ENCODE measurements at regions not wholly inside any gene's neighbourhood (a gene's known extent, or its start where the extent isn't known, plus 50 kb on each side); places are given as distances from the start of the nearest gene placed in this dataset.

DNA sequence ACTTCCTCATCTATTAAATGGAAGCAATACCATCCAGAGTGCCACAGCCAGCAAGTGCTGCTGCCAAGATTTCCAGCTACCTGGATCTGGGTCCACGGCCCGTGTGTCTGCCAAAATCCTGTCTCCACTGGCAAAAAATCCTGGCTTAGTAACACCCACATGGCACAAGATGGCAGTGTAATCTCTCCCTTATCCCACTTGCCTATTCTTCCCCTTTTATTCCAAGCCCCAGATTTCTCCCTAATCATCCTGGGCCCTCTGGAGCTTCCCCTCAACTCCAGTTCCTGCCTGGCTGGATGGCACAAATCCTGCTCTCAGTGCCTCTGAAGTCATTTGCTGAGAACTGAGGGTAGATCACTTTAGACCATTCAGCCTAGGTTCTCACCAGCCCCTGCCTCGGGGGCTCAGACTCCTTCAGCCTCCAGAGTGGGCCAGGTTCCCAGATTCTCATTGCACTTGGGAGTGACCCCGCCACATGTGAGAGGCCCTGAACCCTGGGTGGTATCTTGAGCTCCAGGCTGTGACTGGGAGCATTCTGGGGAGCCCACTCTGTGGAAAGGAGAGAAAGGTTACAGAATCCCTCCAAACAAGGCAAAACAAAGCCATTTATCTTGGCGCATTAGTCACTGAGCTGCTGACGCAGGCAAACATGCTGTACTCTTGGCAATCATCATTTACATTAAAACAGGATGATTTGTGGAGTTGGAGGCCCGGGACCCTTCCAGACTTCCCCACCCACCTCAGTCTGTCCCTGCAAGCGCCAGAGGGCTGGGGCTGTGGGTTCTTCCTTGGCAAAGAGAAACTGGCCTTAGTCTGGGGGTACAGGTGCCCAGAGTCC is 325.8 kb downstream of the DYSF start:
- Histone ChIP-seq H3K4me3 (no peak overlapping the region), H3K4me1 (no peaks in the 10 kb centered on the region), H3K27me3 (no peaks in the 10 kb centered on the region), H3K36me3 (no peaks in the 10 kb centered on the region), H3K9me3 (no peaks in the 10 kb centered on the region), H3K27ac (no peak overlapping the region)
- TF ChIP-seq POLR2A (IDR thresholded peaks at IDR 0.05): no peak
- TF ChIP-seq, protein P1, sequence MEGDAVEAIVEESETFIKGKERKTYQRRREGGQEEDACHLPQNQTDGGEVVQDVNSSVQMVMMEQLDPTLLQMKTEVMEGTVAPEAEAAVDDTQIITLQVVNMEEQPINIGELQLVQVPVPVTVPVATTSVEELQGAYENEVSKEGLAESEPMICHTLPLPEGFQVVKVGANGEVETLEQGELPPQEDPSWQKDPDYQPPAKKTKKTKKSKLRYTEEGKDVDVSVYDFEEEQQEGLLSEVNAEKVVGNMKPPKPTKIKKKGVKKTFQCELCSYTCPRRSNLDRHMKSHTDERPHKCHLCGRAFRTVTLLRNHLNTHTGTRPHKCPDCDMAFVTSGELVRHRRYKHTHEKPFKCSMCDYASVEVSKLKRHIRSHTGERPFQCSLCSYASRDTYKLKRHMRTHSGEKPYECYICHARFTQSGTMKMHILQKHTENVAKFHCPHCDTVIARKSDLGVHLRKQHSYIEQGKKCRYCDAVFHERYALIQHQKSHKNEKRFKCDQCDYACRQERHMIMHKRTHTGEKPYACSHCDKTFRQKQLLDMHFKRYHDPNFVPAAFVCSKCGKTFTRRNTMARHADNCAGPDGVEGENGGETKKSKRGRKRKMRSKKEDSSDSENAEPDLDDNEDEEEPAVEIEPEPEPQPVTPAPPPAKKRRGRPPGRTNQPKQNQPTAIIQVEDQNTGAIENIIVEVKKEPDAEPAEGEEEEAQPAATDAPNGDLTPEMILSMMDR (IDR thresholded peaks at IDR 0.05): no peak
- DNase-seq: peak in 1 of 3 donors; percentile 24

DNA sequence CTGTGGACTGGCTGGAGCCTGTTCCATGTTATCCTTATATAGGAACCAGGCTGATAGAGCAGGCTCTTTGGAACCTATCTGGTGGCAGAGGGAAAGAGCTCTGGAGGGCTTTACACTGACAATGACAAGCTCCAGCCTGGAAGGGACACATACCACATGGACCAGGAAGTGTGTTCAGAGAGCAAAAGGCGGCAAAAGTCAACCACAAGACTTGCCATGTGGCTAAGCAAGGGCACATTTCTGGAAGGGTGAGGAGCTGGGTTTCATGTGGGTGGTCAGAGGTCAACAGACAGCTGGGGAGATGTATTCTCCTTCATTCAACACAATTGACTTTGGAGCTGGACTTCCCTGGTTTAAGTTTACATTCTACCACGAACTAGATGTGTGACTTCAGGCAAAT is 325.2 kb downstream of the DYSF start:
- TF ChIP-seq, protein P1 (IDR thresholded peaks at IDR 0.05): no peak
- TF ChIP-seq POLR2A (IDR thresholded peaks at IDR 0.05): no peak
- Histone ChIP-seq H3K36me3 (no peaks in the 10 kb centered on the region), H3K27me3 (no peaks in the 10 kb centered on the region), H3K4me3 (no peak overlapping the region), H3K27ac (no peak overlapping the region), H3K9me3 (no peaks in the 10 kb centered on the region), H3K4me1 (no peaks in the 10 kb centered on the region)
- no peak for DNase-seq

DNA sequence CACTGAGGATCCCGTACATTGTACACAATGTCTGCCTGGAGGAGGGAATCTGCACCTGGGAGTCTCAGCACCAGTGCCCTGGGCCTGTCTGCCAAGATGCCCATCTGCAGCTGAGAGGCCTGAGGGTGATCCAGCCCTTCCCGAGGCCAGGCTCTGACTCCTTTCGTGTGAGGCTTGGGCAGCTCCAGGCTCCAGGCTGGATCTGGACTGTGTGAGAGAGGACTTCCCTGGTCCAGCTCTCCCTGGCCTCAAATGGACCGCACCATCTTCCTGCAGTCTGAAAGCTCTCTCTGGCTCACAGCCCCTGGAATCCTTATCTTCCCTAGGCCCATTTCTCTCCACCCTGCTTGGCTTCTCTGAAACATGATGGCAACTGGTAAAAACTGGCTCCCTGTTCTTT is 324.6 kb downstream of the DYSF start:
- H3K4me1 ChIP-seq: no peaks in the 10 kb centered on the region
- H3K9me3 ChIP-seq: no peaks in the 10 kb centered on the region
- TF ChIP-seq, protein P1 (IDR thresholded peaks at IDR 0.05): no peak
- no peak for TF ChIP-seq POLR2A (IDR thresholded peaks at IDR 0.05)
- no peaks in the 10 kb centered on the region for H3K36me3 ChIP-seq
- H3K27ac ChIP-seq: no peak overlapping the region
- DNase-seq: peak in 1 of 3 donors; percentile 30
- H3K27me3 ChIP-seq: no peaks in the 10 kb centered on the region
- H3K4me3 ChIP-seq: no peak overlapping the region

DNA sequence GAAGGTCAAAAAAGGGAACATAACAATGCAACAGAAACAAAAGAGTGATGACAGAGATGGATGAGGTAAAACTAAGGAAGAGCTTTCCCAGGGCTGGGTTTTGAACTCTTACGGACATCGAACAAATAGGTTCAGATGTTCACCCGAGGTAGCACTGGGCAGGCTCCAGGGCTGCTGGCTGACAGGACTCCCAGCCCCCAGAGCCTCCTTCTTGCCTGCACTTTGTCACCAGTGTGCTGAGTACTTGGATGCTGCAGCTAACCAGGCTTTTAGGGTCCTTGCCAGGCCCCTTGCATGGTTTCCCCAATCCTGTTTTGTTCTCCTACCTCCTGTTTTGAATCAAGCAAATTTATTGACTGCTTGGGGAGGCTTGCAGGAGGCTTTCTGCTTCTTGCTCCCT is 322.9 kb downstream of the DYSF start:
- DNase-seq: no peak
- no peaks in the 10 kb centered on the region for H3K4me1 ChIP-seq

DNA sequence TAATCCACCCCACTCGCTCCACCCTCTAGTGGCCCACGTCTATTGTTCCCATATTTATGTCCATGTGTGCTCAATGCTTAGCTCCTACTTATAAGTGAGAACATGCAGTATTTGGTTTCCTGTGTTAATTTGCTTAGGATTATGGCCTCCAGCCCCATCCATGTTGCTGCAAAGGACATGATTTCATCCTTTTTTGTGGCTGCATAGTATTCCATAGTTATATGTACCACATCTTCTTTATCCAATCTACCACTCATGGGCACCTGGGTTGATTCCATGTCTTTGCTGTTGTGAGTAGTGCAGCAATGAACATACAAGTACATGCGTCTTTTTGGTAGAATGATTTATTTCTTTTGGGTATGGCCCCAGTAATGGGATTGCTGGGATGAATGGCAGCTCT is 319.9 kb downstream of the DYSF start:
- Histone ChIP-seq H3K4me1 (no peaks in the 10 kb centered on the region), H3K27me3 (no peaks in the 10 kb centered on the region), H3K9me3 (no peaks in the 10 kb centered on the region), H3K27ac (no peak overlapping the region), H3K36me3 (no peaks in the 10 kb centered on the region), H3K4me3 (no peak overlapping the region)
- TF ChIP-seq, protein P1 (IDR thresholded peaks at IDR 0.05): no peak
- TF ChIP-seq POLR2A (IDR thresholded peaks at IDR 0.05): no peak
- no peak for DNase-seq

More for the DNA sequence above, 322.9 kb downstream of the DYSF start:
- TF ChIP-seq, protein P1 (IDR thresholded peaks at IDR 0.05): no peak
- TF ChIP-seq POLR2A (IDR thresholded peaks at IDR 0.05): no peak
- H3K9me3 ChIP-seq: no peaks in the 10 kb centered on the region
- H3K27me3 ChIP-seq: no peaks in the 10 kb centered on the region
- no peaks in the 10 kb centered on the region for H3K36me3 ChIP-seq
- H3K27ac ChIP-seq: no peak overlapping the region
- H3K4me3 ChIP-seq: no peak overlapping the region

Data from Peyer's patch (tissue), 4 donors.